ENCODE measurements at regions not wholly inside any gene's neighbourhood (a gene's known extent, or its start where the extent isn't known, plus 50 kb on each side); places are given as distances from the start of the nearest gene placed in this dataset.
A peak's percentile ranks its signal among the peaks of the same experiment; 100 is the strongest.

GRCh38 chr3:13266005-13266404 lies 154.1 kb downstream of the NUP210 start:
- peaks cover 0 to 6% (median 0%) of the 10 kb centered on the region in 4 donors for H3K4me1 ChIP-seq
- TF ChIP-seq POLR2AphosphoS5 (IDR thresholded peaks at IDR 0.05) (no peak), EP300 (IDR thresholded peaks at IDR 0.05) (no peak), POLR2A (IDR thresholded peaks at IDR 0.05) (no peak), CTCF (IDR thresholded peaks at IDR 0.05) (no peak)
- H3K27ac ChIP-seq, result no peak overlapping the region
- peaks cover 3 to 20% (median 12%) of the 10 kb centered on the region in 4 donors for H3K9me3 ChIP-seq
- 88 to 95% (median 93%) methylated on average over 6 to 8 of the region's 8 CpGs for WGBS, 5 donors
- DNase-seq, result no peak
- intact Hi-C loops (cut with DNase I; ENCODE audit: low total_unique reads), result no loop called here
- no peaks in the 10 kb centered on the region for H3K36me3 ChIP-seq
- H3K27me3 ChIP-seq, result peaks cover 0 to 21% (median 0%) of the 10 kb centered on the region in 3 donors
- H3K4me3 ChIP-seq, result no peak overlapping the region

- Histone ChIP-seq H3K9me3 (peaks cover 3 to 20% (median 11%) of the 10 kb centered on the region in 4 donors), H3K27me3 (peaks cover 0 to 23% (median 0%) of the 10 kb centered on the region in 3 donors), H3K27ac (no peak overlapping the region), H3K4me1 (peaks cover 0 to 6% (median 0%) of the 10 kb centered on the region in 4 donors), H3K36me3 (no peaks in the 10 kb centered on the region), H3K4me3 (no peak overlapping the region)
- no peak for DNase-seq
- WGBS, 5 donors, result 61 to 84% (median 70%) methylated on average over 3 of the region's 3 CpGs
- intact Hi-C loops (cut with DNase I; ENCODE audit: low total_unique reads), result no loop called here
- TF ChIP-seq CTCF (IDR thresholded peaks at IDR 0.05) (no peak), EP300 (IDR thresholded peaks at IDR 0.05) (no peak), POLR2A (IDR thresholded peaks at IDR 0.05) (no peak), POLR2AphosphoS5 (IDR thresholded peaks at IDR 0.05) (no peak)
Observed at GRCh38 chr3:13265507-13265906, 154.6 kb downstream of the NUP210 start.

- DNase-seq, result no peak
- TF ChIP-seq POLR2AphosphoS5 (IDR thresholded peaks at IDR 0.05) (no peak), EP300 (IDR thresholded peaks at IDR 0.05) (no peak), POLR2A (IDR thresholded peaks at IDR 0.05) (no peak), CTCF (IDR thresholded peaks at IDR 0.05) (no peak)
- no peaks in the 10 kb centered on the region for H3K36me3 ChIP-seq
- peaks cover 3 to 16% (median 7%) of the 10 kb centered on the region in 4 donors for H3K9me3 ChIP-seq
- peak overlapping the region in 1 of 5 donors; percentile 46 for H3K27ac ChIP-seq
- 67 to 87% (median 81%) methylated on average over 7 of the region's 7 CpGs for WGBS, 5 donors
- intact Hi-C loops (cut with DNase I; ENCODE audit: low total_unique reads), result no loop called here
- no peak overlapping the region for H3K4me3 ChIP-seq
- peaks cover 0 to 23% (median 0%) of the 10 kb centered on the region in 3 donors for H3K27me3 ChIP-seq
- H3K4me1 ChIP-seq, result peaks cover 0 to 6% (median 0%) of the 10 kb centered on the region in 4 donors
Observed at GRCh38 chr3:13265016-13265415, 155.1 kb downstream of the NUP210 start.

GRCh38 chr3:13264468-13264795 lies 155.7 kb downstream of the NUP210 start:
- DNase-seq, result no peak
- Histone ChIP-seq H3K27me3 (peaks cover 0 to 23% (median 0%) of the 10 kb centered on the region in 3 donors), H3K27ac (peak overlapping the region in 3 of 5 donors; percentile 20 to 53 (median 46)), H3K4me1 (peaks cover 0 to 6% (median 0%) of the 10 kb centered on the region in 4 donors), H3K9me3 (peaks cover 0 to 10% (median 2%) of the 10 kb centered on the region in 4 donors), H3K36me3 (no peaks in the 10 kb centered on the region), H3K4me3 (no peak overlapping the region)
- TF ChIP-seq CTCF (IDR thresholded peaks at IDR 0.05), result no peak
- no peak for TF ChIP-seq POLR2A (IDR thresholded peaks at IDR 0.05)
- TF ChIP-seq POLR2AphosphoS5 (IDR thresholded peaks at IDR 0.05), result no peak
- no peak for TF ChIP-seq EP300 (IDR thresholded peaks at IDR 0.05)
- intact Hi-C loops (cut with DNase I; ENCODE audit: low total_unique reads), result no loop called here
- WGBS, 5 donors, result 63 to 77% (median 71%) methylated on average over 9 of the region's 9 CpGs

All from stomach (tissue), 8 donors.